ENCODE measurements at regions not wholly inside any gene's neighbourhood (a gene's known extent, or its start where the extent isn't known, plus 50 kb on each side); places are given as distances from the start of the nearest gene placed in this dataset.

- TF ChIP-seq MYC (IDR thresholded peaks at IDR 0.05; ENCODE audit: low read depth, low read length), result no peak
- TF ChIP-seq POLR2A (IDR thresholded peaks at IDR 0.05; ENCODE audit: low read depth, low read length), result no peak
- TF ChIP-seq CTCF (IDR thresholded peaks at IDR 0.05; ENCODE audit: extremely low read depth in 1 of 2, insufficient read depth in 1 of 2, low read depth in 1 of 2, low read length in 2 of 2), result no peak
- TF ChIP-seq POLR2AphosphoS5 (IDR thresholded peaks at IDR 0.05; ENCODE audit: insufficient read depth, low read depth, low read length), result no peak
- no peak for TF ChIP-seq EZH2 (IDR thresholded peaks at IDR 0.05; ENCODE audit: borderline replicate concordance, low read depth, low read length, severe bottlenecking)
These were observed 246.2 kb upstream of the NCAM1 start for GRCh38 chr11:112715056-112715455.
